GM21619 (cell line): ENCODE measurements at regions not wholly inside any gene's neighbourhood (a gene's known extent, or its start where the extent isn't known, plus 50 kb on each side); places are given as distances from the start of the nearest gene placed in this dataset.
A peak's percentile ranks its signal among the peaks of the same experiment; 100 is the strongest.
"Not testable (repeated sequence)": the region's sequence is repeated elsewhere in the genome, so short reads cannot be mapped to it uniquely, and the experiment has no call there.

ENCODE experiments used
- ATAC-seq: cut with Tn5 transposase; IDR thresholded peaks from one replicate; pipeline ENCODE4 v1.9.1; 2021; ENCODE audit not compliant: unreplicated experiment

- ATAC-seq = no peak
Observed at GRCh38 chr10:56298941-56299340, 62.1 kb downstream of the ZWINT start.

- ATAC-seq = no peak
Observed at GRCh38 chr10:56296618-56297017, 64.4 kb downstream of the ZWINT start.

GRCh38 chr10:56288403-56288802 lies 72.7 kb downstream of the ZWINT start:
- no peak for ATAC-seq

GRCh38 chr10:56286096-56286495 lies 75.0 kb downstream of the ZWINT start:
- ATAC-seq = no peak

- no peak for ATAC-seq
Observed at GRCh38 chr10:56279270-56279669, 81.8 kb downstream of the ZWINT start.

GRCh38 chr10:56269181-56269580 lies 91.9 kb downstream of the ZWINT start:
- no peak for ATAC-seq

- no peak for ATAC-seq
Observed at GRCh38 chr10:56266120-56266519, 94.9 kb downstream of the ZWINT start.

- no peak for ATAC-seq
Observed at GRCh38 chr10:56258991-56259390, 102.1 kb downstream of the ZWINT start.

GRCh38 chr10:56258378-56258777 lies 102.7 kb downstream of the ZWINT start:
- ATAC-seq = no peak

- ATAC-seq = no peak
Observed at GRCh38 chr10:56255298-56255697, 105.8 kb downstream of the ZWINT start.

GRCh38 chr10:56240471-56240870 lies 120.6 kb downstream of the ZWINT start:
- ATAC-seq = no peak

GRCh38 chr10:56231436-56231835 lies 129.6 kb downstream of the ZWINT start:
- ATAC-seq = no peak

GRCh38 chr10:56222237-56222636 lies 138.8 kb downstream of the ZWINT start:
- no peak for ATAC-seq

GRCh38 chr10:56212951-56213350 lies 148.1 kb downstream of the ZWINT start:
- ATAC-seq = no peak

- no peak for ATAC-seq
Observed at GRCh38 chr10:56181607-56182006, 179.5 kb downstream of the ZWINT start.

GRCh38 chr10:56178210-56178609 lies 182.8 kb downstream of the ZWINT start:
- no peak for ATAC-seq

- not testable (repeated sequence) for ATAC-seq
Observed at GRCh38 chr10:56155091-56155513, 206.0 kb downstream of the ZWINT start.

- ATAC-seq = no peak
Observed at GRCh38 chr10:56146806-56147205, 214.3 kb downstream of the ZWINT start.

- peak; percentile 78 for ATAC-seq
Observed at GRCh38 chr10:56142092-56142728, 218.8 kb downstream of the ZWINT start.

GRCh38 chr10:56139405-56139804 lies 221.7 kb downstream of the ZWINT start:
- ATAC-seq = no peak

GRCh38 chr10:56135828-56136227 lies 225.2 kb downstream of the ZWINT start:
- ATAC-seq = no peak

- no peak for ATAC-seq
Observed at GRCh38 chr10:56123247-56123646, 237.8 kb downstream of the ZWINT start.

GRCh38 chr10:56116684-56117083 lies 244.4 kb downstream of the ZWINT start:
- ATAC-seq = no peak
